Stimulated activated CD4-positive, alpha-beta T cell treated with anti-CD3 and anti-CD28 coated beads, Interleukin-4, amount 100 ng/mL, for 4 hours (primary cell): ENCODE measurements at regions not wholly inside any gene's neighbourhood (a gene's known extent, or its start where the extent isn't known, plus 50 kb on each side); places are given as distances from the start of the nearest gene placed in this dataset.

ENCODE experiments used
- DNase-seq, 2 experiments: peaks; one replicate each; pipeline ENCODE4 v3.0.0-alpha.2; 2020

DNA sequence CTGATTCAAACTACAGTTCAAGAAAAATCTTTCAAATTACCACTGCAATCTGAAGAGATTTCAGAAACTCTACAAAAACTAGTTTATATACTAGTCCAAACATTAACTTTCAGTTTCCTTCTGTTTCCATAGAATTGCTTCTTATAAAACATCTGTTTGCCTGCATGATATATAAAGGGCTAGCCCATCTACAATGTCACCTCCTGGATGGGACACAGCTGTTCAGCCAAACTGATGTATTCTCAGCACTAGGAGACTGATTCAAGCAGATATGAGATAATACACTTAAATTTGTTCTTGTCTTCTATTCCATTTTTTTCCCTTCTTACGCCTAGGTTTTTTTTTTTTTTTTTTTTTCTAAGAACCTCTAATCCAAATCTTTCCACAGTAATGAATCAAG, 1569.7 kb upstream of the IGFBP7 start:
- DNase-seq = no peak

DNA sequence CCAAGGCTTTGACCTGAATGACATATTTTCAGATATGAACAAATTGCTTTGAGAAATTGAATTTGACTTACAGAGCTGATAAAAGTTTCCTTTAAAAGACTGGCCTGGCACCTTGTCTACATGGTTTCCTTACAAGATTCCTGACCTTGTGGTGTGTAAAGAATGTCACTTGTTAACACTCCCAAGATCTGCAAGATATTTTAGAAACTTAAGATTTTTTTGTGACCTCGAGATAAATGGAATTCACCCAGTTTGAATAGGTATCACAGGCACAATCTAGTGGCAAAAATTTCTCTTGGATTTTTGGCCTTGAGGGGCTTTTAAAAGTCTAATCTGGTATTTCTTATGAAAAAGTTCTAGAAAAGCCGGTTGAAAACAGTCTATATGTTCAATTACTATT, 1568.9 kb upstream of the IGFBP7 start:
- DNase-seq = no peak

GRCh38 chr4:58669783-58670182, 1559.6 kb upstream of the IGFBP7 start:
- DNase-seq = no peak

DNA sequence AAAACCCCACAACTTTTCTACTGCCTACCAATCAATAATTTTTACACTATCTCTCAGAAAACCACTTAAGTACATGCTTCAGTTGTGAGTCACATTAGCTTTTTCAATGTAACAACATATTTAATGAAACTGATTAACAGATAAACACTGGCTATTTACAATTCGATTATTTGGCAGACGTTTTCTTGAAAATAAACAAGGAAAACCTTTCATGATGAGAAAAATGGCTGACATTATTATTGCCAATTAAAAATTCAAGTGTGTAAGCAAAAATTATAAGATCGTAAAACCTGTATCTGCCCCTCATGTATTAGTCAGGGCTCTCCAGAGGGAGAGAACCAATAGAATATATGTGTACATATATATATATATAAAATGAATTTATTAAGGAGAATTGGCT, 1555.5 kb upstream of the IGFBP7 start:
- no peak for DNase-seq

DNA sequence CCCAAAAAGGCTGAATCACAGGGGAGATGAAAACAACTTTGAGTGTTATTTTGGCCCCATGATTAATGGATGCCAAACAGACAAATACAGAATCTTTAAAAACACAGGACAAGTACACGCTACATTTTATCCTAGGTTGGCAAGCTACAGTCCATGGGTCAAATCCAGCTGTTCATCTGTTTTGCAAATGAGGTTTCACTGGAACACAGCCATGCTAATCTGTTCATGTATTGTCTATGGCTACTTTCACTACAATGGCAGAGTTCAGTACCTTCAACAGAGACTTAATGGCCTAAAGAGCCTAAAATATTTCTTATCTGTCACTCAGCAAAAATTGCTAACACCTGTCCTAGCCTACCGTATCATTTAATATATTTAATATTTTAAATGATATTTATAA, 1548.5 kb upstream of the IGFBP7 start:
- no peak for DNase-seq

DNA sequence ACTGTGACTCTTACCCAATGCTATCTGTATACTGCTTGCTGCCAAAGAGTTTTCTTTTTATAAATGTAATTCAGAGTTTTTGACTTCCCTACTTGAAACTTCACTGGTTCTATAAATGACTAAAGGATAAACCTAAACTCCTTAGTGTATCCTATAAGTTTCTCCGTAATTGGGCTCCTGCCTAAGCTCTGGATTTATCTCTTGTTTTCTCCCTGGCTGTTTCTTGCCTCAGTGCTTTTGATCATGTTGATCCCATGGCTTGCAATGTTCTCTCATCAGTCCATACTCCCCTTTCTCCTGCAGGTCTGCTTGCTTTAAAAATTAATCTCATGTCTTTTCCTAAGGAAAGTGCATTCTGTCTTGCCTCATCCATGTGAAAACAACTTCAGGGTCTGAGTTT, 1543.1 kb upstream of the IGFBP7 start:
- DNase-seq = no peak

GRCh38 chr4:58649226-58649625, 1539.0 kb upstream of the IGFBP7 start:
- no peak for DNase-seq

DNA sequence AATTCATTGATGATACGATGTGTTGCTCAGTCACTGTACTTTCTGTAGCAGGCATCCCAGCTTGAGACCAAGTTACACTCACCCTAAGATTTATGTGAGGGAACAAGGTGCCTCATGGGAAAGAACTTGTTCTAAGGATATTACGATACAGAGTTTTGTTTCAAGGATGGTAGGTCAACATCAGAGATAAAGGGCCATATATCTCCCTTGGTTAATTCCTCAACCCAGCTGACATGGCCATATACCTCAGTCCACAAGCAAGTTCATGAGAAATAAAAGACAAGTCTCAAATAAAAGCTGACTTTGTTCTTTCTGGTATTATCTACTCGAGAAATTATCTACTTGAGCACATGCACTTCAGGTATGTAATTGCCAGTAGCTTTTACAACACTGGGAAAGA, 1535.9 kb upstream of the IGFBP7 start:
- no peak for DNase-seq

DNA sequence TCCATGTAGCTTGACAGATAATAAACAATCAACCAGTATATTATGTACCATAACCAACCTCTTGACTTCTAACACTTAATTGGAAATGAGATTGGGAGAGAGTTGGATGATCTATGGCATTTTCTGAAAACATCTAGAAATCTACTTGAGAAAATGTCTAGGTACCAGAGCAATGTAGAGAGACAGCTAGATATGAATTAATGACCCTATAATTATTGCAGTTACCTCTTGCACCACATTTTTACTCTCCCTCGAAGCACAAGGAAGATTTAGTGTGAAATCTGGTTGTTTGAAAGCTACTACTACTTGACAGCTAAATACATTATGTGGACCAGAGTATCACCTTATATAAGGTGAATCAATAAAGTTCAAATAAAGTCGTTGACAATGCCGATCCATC, 1534.4 kb upstream of the IGFBP7 start:
- DNase-seq = no peak

DNA sequence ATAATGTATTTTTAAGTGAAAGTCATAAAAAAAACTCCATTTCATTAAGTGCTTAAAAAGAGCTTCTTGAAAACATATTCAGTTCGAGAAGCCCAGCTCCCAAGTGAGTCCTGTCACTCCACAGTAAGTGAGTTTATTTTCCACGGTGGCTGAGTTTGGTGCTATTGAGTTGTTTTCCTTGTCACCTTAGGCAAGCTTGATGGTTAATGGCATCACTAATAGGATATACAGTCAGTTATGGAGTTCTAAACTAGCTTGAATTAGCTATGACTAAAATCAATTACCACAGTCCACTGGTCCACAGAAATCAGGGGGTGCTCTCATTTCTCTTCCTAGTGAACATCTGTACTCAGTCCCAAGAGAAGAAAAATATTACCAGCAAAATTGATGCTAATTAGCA, 1526.2 kb upstream of the IGFBP7 start:
- DNase-seq = no peak

GRCh38 chr4:58617226-58617625, 1507.0 kb upstream of the IGFBP7 start:
- no peak for DNase-seq

- no peak for DNase-seq
These were observed 1500.8 kb upstream of the IGFBP7 start for GRCh38 chr4:58611012-58611411.

- DNase-seq = no peak
These were observed 1496.1 kb upstream of the IGFBP7 start for GRCh38 chr4:58606303-58606702.

GRCh38 chr4:58603951-58604350, 1493.8 kb upstream of the IGFBP7 start:
- no peak for DNase-seq

DNA sequence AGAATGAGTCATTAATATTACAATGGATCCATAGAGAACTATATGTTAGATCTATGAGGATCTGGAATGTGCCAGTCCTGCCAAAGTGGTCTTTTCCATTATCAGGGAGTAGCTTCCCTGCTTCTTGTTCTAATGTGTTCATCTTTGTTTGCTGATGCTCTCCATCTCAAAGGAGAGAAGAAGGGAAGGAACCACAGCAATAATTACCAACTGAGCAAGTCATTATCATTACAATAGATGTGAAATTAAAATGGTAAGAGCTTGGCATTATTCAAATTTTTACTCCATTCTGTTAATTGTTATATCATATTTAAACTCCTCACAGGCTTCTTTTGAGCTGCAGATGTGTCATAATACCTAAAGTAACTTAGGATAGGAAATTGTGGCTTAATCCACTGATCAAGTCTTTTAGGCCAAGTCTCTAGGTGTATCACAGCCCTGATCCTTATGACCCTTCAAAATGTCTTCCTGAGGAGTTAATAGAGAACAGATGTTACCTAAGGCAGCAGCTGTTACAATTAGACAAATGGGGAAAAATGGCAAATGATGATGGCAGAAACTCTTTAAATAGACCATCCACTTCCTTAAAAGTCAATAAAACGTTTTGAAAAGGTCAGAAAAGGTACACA, 1492.7 kb upstream of the IGFBP7 start:
- DNase-seq = no peak

DNA sequence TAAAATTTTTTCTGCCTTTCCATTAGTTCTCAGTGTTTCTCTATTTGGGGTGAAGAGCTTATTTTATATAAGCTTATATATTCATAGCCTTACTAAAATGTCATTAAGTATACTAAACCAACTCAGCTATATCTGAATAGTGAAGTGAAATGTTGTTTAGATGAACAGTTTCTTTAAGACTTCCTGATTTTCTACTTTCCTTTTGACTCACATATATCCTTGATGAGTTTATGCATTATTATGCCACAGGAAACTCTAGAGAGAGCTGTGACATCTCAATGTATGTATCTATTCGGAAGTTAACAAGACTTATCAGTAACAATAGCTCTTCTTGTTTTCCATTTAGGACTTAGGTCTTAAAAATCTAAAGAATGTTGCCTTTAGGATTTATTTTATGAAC, 1491.8 kb upstream of the IGFBP7 start:
- DNase-seq = no peak

DNA sequence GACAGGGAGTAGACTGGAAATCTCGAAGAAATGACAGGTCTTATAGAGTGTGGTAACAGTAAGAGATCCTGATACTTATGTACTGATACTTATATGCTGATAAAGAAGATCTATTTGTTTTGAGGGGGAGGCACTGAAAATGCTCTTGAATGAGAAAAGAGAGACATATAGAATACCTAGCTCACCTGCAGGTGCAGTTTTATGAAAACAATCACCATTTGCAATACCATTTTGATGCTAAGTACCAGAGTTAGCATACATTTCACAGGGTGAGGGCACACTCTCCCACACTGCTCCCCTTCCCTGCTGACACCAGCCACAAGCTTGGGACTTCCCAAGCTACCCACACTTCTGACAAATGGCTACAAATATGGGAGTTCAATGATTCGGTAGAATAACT, 1490.1 kb upstream of the IGFBP7 start:
- DNase-seq = no peak

GRCh38 chr4:58590722-58591121, 1480.5 kb upstream of the IGFBP7 start:
- DNase-seq = no peak

- no peak for DNase-seq
These were observed 1477.7 kb upstream of the IGFBP7 start for GRCh38 chr4:58587856-58588255.

- no peak for DNase-seq
These were observed 1456.1 kb upstream of the IGFBP7 start for GRCh38 chr4:58566260-58566659.

DNA sequence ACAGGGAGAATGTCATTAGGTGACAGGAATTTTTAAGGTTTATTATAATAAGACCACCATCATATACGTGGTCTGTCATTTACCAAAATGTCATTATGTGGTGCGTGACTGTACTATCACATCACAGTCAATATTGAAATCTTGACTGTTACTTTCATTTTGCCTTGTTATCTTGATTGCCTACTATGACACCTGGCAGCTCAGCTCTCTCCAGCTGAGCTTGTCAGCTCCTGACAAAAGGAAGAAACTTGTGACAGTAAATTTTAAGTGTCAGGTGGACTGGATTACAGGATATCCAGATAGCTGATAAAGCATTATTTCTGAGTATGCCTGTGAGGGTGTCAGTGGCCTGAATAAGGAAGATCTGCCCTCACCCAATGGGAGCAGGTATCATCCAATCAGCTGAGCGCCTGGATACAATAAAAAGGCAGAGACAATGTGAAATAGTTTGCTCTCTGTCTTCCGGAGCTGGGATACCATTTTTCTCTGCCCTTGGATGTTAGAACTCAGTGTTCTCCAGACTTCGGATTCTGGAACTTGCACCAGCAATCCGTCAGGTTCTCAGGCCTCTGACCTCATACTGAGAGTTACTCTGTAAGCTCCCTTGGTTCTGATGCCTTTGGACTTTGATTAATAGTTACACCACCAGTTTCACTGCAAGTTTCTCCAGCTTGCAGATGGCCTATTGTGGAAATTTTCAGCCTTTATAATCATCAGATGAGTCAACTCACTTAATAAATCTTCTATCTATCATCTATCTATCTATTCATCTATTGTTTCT, 1454.7 kb upstream of the IGFBP7 start:
- DNase-seq = no peak

DNA sequence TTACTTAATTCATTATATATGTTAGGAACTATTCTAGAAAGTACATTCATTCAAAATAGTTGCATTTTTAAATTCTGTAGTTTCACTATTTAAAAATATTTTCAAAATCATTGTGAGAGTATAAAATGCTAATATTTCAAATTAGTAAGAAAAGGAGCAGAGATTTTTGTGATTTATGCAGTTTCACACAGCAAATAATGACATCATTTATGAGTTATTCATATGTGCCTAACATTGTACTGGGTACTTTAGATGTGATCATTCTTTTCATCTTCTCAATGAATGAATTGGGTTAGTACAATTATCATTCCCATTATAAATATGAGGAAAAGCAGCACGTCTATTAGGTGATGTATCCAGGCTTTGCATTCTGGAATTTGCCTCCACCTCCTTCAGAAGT, 1451.0 kb upstream of the IGFBP7 start:
- no peak for DNase-seq

DNA sequence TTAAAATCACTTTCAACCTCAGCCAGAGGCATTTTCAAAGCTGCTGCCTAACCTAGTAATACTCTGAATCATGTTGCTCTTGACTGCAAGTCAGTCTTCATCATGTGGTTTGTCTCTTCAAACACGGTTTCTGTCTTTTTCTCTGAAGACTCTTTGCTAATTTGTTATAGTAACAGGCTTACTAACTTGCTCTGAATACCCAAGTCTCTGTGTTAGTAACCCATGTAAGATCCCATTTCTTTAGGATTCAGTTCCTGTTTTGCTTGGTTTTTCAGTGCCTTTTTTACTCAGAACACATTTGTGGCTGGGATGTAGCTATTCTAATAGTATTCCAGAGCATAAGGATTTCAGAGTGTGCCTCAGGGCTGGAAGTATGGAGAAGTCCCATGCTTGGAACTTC, 1450.6 kb upstream of the IGFBP7 start:
- no peak for DNase-seq

DNA sequence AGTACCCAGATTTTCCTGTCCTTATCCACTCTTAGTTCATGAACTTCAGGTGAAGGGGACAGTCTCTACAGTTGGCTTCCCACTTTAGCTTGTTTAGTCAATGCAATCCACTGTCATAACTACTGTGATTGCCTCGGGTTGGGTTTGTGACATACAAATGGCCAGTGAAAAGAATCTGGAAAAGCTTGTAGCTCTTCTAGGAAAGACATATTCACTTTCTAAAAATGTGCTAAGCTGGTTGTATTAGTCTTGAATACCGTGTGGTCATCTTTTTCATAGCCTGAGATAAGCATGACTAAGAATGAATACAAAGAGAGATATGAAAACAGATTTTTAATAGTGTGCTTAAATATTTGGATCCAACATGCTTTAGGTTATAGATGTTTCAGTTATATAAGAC, 1443.5 kb upstream of the IGFBP7 start:
- no peak for DNase-seq

DNA sequence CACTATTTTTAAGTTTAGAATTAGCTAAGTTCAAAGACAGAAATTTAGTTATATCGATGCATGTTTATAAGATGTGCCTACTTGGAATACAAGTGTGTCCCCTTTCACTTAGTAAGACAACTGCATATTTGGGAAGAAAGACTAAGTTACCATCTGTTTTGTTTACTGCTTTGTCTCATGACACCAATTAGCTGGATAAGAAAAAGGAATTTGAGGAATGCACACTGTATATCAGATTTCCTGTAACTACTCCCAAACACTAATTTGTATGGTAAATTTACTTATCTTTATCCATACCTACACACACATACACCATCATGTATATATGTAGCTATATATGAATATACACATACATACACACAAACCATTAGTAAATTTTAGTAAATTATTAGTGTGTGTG, 1442.8 kb upstream of the IGFBP7 start:
- DNase-seq = no peak
